A172 (cell line): ENCODE measurements at regions not wholly inside any gene's neighbourhood (a gene's known extent, or its start where the extent isn't known, plus 50 kb on each side); places are given as distances from the start of the nearest gene placed in this dataset.
A peak's percentile ranks its signal among the peaks of the same experiment; 100 is the strongest.
"Not testable (repeated sequence)": the region's sequence is repeated elsewhere in the genome, so short reads cannot be mapped to it uniquely, and the experiment has no call there.

Source experiments
- DNase-seq: peaks from one replicate; pipeline ENCODE4 v3.0.0-alpha.2; 2015; ENCODE audit warnings: low spot score

GRCh38 chr3:30520699-30521098 is 85.7 kb upstream of the TGFBR2 start:
- DNase-seq = no peak

- no peak for DNase-seq
Observed at GRCh38 chr3:30521156-30521715, 85.2 kb upstream of the TGFBR2 start.

- DNase-seq = no peak
Observed at GRCh38 chr3:30522476-30522875, 83.9 kb upstream of the TGFBR2 start.

GRCh38 chr3:30523366-30523765 is 83.0 kb upstream of the TGFBR2 start:
- no peak for DNase-seq

GRCh38 chr3:30524357-30525040 is 81.9 kb upstream of the TGFBR2 start:
- DNase-seq = no peak

- no peak for DNase-seq
Observed at GRCh38 chr3:30526031-30526430, 80.4 kb upstream of the TGFBR2 start.

GRCh38 chr3:30527186-30527585 is 79.2 kb upstream of the TGFBR2 start:
- DNase-seq = no peak

GRCh38 chr3:30527720-30528119 is 78.7 kb upstream of the TGFBR2 start:
- DNase-seq = no peak

- DNase-seq = no peak
Observed at GRCh38 chr3:30530084-30530483, 76.3 kb upstream of the TGFBR2 start.

GRCh38 chr3:30531017-30531570 is 75.3 kb upstream of the TGFBR2 start:
- DNase-seq = no peak

GRCh38 chr3:30535525-30535924 is 70.9 kb upstream of the TGFBR2 start:
- DNase-seq = no peak

GRCh38 chr3:30538791-30539190 is 67.6 kb upstream of the TGFBR2 start:
- peak; percentile 87 for DNase-seq

- peak; percentile 19 for DNase-seq
Observed at GRCh38 chr3:30539206-30539605, 67.2 kb upstream of the TGFBR2 start.

- peak; percentile 54 for DNase-seq
Observed at GRCh38 chr3:30539772-30540171, 66.6 kb upstream of the TGFBR2 start.

GRCh38 chr3:30541156-30541555 is 65.2 kb upstream of the TGFBR2 start:
- DNase-seq = not testable (repeated sequence)

GRCh38 chr3:30542897-30543296 is 63.5 kb upstream of the TGFBR2 start:
- no peak for DNase-seq

GRCh38 chr3:30544812-30545211 is 61.6 kb upstream of the TGFBR2 start:
- peak; percentile 84 for DNase-seq

- DNase-seq = no peak
Observed at GRCh38 chr3:30546934-30547333, 59.5 kb upstream of the TGFBR2 start.

- no peak for DNase-seq
Observed at GRCh38 chr3:30547716-30548115, 58.7 kb upstream of the TGFBR2 start.

- DNase-seq = peak; percentile 16
Observed at GRCh38 chr3:30548600-30548999, 57.8 kb upstream of the TGFBR2 start.

GRCh38 chr3:30549600-30549999 is 56.8 kb upstream of the TGFBR2 start:
- no peak for DNase-seq

GRCh38 chr3:30550246-30550645 is 56.2 kb upstream of the TGFBR2 start:
- no peak for DNase-seq

GRCh38 chr3:30551266-30551665 is 55.1 kb upstream of the TGFBR2 start:
- DNase-seq = no peak

GRCh38 chr3:30551927-30552326 is 54.5 kb upstream of the TGFBR2 start:
- no peak for DNase-seq
